NCI-H146 (cell line): ENCODE measurements at regions not wholly inside any gene's neighbourhood (a gene's known extent, or its start where the extent isn't known, plus 50 kb on each side); places are given as distances from the start of the nearest gene placed in this dataset.

Experiments used
- DNase-seq: peaks from one replicate; lab custom pipeline; 2025; lab: John Stamatoyannopoulos, UW

DNA sequence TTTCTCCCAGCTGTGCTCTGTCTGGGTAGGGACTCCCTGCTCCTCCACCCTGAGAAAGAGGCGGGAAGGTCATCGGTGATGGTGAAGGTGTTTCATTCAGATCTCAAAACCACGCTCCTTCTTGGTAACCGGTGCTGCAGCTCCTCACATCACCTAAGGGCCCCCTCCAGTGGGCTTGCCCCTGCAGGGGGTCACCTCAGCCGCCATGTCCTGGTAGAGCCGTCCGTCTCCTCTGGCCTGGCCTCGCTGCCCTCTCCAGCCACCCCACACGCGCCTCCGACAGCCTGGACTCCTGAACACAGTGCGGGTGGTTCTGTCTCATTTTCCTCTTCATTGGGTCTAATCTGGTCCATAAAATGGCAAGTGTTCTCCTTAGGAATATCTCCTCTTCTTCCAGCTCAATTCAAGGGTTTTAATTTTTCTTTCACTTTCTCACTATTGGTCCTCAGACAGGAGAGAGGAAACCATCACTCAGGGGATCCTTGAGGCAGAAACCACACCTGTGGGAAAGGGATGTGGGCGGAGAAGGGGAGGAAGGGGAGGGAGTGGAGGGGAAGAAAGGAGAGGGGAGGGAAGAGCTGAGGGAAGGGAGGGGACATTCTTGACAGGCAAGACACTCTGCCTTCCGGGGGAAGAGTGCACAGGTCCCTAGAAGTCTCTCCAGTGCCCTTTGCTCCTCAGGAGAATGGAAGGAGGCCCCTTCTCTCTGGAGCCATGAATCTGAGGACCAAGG lies 1338.4 kb downstream of the TBC1D22A start:
- DNase-seq = no peak

DNA sequence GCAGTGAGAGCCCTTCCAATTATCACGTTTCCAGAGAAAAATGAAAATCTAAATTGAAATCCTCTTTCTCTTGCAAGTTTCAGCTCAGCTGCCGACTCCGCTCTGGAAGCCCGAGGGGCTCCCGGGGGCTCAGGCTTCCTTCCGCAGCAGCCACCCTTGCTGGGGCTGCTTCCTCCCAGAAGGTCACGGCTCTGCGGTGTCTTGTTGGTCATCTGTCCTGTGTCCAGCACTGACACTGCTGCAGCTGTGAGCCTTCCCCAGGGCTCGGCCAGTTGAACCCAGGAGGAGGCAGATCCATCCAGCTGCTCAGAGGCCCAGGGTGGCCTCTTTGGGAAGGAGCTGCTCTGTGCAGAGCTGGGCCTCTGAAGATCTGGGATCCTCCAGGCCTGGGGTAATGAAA lies 1337.2 kb downstream of the TBC1D22A start:
- DNase-seq = no peak

DNA sequence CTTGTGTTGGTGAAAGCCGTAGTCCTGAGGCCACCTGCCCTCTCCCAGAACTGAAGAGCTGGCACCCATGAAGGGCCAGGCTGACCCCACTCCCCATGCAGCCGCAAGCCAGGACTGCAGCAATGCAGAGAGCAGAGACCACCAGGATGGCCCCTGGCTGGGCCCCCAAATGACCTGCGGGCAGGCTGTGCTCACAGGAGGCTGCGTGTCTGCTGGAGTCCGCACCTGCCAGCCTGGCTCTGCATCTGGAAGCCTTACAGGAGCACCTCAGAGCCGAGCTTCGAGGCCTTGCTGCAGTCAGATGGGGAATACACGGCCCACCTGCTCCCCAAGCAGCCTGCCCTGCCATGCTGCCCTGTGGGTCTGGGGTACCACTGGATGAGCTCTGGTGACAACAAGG lies 1336.8 kb downstream of the TBC1D22A start:
- no peak for DNase-seq

DNA sequence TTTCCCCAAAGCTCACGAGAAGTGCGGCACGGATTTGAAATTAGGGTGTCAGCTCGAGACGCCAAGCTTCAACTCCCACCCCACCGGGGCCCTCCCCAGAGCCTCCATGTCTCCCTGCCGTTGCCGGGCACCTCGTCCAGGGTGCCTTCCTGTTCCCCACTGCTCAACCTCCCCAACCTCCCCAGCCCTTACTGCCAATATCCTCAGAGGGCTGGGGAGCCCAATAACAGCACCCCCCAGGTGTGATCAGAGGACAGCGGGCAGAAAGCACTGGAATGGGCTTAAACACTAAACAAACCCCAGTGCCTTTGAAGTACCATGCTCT lies 1336.4 kb downstream of the TBC1D22A start:
- no peak for DNase-seq

DNA sequence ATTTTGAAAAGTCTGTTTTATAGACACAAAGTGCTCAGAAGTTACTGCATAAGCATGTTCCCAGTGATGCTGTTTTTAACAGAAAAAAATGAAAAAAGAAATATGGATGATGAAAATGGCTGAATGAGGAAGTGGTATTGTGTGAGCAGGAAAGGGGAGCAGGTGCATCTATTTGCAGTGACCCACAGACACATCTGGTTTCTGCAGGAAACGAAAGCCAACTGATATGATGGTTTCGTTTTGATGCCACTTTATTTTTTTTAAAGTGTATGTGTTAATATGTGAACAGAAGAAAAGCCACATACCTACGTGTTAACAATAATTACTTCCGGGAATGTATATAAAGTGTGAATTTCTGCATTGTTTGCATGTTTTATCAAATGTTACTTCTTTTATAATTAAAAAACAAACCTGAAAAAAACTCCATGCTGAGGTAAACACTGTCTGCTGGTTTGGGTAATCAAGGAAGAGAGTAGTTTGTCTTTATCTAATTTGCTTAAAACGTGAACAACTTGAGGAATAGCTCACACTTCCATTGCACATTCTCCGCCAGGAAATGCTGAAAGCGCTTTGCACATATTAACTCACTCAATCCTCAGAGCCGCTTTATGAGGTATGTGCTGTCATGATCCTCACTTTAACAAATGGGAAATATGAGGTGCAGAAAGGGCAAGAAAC lies 1335.9 kb downstream of the TBC1D22A start:
- no peak for DNase-seq

DNA sequence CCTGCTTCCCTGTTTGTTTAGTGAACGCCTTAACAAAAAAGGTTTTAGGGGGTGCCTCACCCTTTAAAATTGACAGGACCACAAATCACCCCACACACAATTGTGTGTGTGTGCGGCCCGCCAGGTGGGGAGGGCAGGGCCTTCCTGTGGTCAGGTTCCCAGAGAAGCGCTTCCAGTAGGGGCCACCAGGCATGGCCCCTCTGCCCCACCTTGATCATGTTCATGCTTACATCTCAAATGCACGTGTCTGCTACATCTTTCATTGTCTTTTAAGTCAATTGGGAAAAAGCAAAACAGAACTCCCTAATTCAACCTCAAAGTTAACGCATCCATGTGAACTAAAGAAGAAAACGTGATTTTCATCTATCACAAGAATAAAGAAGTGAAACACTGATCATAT lies 1335.3 kb downstream of the TBC1D22A start:
- no peak for DNase-seq

DNA sequence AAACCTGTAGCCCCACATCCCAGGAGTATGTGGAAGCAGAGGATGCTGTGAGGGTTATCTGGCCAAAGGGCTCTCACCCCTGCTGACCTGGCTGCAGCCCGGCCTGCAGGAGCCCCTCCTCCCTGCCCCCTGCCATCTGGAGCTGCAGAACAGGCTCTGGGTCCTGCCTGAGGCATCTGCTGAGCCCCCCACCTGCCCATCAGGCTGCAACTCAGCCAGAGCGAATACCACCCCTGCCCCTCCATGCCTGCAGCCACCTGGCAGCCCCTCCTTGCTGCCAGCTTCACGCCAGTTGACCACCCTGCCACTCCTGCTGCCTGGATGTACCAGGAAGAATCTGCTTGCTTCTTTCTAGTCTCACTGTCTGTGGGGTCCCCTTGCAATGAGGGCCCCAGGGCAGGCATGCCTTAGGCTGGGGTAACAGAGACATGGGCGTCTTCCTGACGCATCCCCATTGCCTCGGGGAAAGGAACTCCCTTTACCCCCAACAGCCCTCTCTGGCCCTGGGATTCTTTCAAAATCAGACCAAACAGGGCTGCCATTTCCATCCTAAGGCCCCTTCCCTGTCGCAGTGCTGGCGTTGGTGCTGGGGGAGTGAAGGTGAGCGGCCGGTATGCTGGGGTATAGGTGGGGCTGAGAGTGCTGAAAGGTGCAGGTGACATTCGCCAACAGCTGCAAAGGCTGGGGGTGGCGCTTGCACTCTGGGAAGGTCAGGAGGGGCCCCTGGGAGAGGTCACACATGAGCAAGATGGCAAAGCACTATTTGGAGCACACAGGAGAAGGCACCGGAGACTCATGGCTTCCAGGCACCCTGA lies 1334.6 kb downstream of the TBC1D22A start:
- DNase-seq = no peak

DNA sequence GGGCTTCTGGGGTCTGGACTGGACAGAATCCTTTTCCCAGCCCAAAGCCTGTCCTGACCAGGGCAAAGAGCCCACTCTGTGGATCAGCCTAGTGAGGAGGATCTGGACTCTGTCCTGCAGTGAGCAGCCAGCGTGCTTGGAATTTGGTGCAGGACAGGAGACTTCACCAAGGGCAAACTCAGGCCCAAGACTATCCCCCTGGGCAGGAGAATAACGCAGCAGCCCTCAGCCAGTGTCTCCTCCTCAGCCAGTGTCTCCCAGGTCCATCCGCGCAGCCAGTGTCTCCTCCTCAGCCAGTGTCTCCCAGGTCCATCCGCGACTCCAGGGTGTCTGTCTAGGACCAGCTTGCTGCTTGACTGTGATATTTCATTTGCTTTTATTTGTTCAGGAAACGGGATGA lies 1334.0 kb downstream of the TBC1D22A start:
- no peak for DNase-seq

DNA sequence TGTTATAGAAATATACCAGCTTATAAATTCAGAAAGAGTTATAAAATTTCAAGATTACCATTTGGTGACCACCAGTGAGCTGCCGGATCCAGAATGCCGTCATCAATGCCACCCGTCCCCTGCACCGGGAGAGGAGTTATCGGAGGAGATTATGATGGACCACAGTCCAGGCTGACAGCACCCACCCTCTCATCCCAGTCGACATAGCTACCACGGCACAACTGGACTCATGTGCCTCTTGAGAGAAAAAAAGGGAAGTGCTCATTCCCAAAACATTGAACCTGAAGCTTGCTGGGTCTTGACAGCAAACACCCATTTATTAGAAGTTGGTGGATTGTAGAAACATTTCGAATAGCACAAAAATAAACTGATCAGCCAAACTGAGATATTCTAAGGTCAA lies 1331.5 kb downstream of the TBC1D22A start:
- no peak for DNase-seq

DNA sequence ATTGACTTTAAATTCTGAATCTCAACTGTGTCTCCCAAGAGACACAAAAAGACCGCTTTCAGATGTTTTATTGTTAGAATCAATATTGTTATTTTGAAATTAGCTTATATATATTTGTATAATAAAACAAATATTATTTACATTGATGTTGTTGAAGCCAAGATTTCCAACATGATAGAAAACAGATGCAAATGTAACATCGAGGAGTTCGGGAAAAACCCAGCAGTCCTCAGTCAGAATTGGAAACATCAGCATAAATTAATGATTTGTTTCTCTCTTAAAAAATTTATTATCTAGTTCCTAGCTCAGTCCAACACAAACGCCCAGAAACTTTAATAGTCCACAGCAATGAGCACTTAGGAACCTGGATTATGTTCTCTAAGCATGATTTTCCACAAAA lies 1330.4 kb downstream of the TBC1D22A start:
- DNase-seq = no peak

DNA sequence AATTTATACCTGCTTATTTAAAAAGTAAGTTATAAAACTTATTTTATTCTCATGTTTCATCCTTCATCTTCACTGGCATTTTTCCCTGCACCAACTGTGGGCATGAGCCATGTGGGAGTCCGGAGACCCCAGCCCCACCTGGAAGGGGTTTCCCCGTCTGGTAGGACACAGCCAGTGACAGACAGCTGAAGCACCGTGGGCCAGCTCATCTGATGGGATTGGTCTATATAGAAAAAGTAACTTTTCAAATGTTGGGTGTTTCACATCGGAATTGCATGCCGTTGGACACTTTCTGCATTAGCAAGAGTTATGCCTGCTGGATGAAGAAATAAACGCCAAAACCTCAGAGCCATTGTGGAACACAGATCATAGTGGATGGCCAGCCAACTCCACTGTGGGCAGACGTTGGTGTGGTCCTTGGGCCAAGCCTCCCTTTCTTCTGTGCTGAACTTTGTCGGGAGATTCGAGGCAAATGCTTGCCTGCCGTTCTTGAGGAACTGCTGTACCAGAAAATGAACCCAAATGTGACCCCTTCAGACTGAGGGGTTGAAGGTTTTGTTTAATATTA lies 1329.3 kb downstream of the TBC1D22A start:
- no peak for DNase-seq

DNA sequence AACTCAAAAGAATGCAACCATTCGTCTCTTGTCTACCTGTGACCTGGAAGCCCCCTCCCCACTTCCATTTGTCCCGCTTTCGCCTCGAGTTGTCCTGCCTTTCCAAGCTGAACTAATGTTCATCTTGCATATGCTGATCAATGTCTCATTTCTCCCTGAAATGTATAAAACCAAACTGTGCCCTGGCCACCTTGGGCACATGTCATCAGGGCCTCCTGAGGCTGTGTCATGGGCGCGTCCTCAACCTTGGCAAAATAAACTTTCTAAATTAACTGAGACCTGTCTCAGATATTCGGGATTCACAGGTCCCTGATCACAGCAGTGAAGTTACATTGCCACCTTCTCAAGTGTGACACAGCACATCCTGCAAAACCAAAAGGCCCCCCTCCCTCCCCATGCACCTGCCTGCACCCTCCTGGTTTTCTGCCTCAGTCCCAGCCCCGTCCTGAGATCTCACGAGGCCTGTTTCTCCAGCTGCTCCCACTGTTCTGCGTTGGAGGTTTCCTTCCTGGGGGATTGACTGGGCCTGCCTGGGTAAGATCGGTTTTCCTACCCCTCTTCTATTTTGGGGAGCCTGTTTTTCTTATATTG lies 1328.7 kb downstream of the TBC1D22A start:
- no peak for DNase-seq

DNA sequence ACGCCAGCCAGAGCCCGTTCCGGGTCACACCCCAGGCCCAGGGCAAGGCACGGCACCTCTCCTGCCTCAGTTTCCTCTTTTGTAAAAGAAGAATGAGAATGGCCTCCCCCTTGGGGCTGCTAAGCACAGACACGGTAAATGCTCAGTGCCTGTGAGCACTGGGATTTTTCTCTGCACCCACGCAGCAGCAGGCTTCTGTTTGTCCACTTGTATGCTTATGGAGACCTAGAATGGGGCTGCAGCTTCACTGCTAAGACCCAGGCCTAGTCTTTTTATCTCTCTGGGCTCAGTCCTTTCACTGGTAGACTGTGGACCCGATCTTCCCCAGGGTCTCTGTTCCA lies 1327.9 kb downstream of the TBC1D22A start:
- no peak for DNase-seq

DNA sequence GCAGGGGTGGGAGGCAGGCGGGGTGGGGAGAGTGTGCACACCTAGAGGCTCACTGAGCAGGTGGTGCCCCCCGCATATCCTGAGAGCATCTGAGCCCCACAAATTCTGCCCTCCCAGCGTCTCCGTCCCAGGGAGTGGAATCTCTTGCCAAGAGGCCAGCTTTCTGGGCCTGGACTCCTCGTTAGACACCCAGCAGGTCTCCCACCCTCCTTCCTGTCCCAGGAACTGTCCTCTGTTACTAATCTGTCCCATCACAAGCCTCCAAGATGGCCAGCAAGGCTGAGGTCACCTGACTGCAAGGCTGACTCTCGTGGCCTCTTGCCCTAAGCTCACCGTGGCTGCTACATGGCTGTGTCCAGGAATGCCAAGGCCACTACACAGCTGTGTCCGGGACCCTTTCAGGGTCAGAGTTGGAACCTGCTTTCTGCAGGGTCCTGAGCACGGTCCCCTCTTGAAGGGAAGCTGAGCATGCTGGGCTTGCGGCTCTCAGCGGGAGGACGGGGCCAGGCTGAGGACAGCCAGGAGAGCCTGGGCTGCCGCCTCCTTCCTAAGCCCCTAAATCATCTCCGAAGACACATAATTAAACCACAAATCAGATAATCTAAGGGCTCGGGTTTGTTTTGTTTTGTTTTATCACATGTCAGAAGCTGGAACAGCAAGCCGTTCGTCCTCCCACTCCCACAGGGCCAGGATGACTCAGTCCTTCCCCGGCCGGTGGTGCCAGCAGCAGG lies 1327.3 kb downstream of the TBC1D22A start:
- no peak for DNase-seq

DNA sequence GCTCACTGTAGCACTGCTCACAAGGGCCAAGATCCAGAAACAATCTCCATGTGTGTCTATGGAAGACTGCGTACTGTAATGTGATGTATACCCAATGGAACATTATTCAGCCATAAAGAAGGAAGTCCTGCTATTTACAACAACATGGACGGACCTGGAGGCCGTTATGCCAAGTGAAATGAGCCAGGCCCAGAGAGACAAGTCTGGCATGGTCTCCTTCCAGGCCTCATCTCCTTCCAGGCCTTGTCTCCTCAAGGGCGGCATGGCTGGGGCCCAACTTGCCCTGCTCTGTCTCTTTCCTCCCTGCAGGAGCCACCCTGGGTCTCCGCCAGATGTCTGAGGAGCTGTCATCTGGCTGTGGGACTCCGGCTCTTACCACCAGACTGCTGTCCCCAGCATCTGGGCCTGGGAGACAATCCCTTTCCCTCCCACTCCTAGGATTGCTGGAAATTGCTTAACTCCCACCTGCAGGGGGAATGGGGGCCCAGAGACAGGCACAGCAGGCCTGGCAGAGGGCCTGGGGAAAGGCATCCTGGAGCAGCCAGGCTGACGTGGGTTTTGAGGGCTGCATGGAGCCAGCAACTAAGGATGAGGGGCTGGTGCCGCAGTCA lies 1326.6 kb downstream of the TBC1D22A start:
- DNase-seq = no peak

DNA sequence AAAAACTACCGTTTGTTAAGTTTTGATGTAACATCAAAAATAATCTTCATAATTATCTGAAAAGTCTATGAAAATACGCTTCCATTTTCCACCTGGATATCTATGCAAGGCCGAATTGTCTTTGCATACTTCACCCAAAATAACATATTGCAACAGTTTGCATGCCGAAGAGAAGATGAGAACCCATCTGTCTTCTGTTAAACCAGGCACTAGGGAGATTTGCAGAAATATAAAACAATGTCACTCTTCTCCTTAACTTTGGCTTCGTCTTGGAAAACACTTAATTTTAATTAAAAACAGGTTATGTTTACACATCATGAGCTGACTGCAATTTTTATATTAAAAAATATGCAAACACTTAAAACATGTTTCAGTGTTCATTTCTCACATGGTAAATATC lies 1325.8 kb downstream of the TBC1D22A start:
- no peak for DNase-seq

DNA sequence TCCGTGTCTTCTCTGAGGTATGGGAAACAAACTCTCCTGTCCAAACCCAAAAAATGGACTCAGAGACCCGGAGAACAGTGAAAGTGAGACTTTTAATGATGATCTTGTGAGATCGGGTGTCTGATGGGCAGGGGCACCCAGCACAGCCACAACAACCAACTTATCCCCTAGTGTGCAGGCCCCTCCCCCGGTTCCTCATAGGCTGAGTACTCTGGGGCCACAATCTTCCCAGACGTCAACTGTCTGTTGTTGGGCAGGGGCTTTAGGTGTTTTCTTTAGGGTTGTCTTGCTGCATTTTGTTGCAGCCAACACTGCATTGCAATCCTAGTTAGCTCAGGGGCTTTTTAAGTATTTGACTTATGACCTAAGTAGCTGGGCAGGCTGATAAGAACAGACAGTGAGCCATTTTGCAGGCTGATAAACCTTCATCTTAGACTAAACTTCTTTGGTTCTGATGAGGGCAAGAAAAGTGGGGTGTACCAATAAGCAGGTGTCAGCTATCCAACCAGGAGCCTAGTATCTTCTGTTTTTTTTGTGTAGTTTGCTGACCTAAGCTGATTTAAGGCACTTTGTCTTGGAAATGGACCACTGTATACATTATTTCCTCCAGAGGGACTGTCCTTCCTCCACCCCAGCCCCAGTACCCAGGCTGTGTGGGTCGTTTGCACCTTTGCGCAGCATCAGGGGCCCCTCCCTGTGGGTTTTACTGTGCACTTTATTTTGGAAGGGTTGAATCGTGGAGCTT lies 1323.6 kb downstream of the TBC1D22A start:
- no peak for DNase-seq

DNA sequence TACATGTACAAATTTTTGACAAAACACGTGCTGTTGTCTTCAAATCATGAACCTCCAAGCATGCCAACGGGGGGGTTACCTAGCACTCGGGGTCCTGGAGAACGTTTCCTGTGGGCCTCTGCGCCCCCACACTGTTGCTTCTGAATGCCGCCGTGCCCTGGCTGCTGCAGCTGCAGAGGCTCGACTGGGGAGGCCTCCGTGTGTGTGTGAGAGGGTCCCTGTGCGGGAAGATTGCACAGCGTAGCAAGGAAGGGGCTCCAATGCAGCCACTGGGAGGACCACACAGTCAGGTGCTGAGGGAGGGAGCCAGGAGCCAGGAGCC lies 1322.2 kb downstream of the TBC1D22A start:
- DNase-seq = no peak

DNA sequence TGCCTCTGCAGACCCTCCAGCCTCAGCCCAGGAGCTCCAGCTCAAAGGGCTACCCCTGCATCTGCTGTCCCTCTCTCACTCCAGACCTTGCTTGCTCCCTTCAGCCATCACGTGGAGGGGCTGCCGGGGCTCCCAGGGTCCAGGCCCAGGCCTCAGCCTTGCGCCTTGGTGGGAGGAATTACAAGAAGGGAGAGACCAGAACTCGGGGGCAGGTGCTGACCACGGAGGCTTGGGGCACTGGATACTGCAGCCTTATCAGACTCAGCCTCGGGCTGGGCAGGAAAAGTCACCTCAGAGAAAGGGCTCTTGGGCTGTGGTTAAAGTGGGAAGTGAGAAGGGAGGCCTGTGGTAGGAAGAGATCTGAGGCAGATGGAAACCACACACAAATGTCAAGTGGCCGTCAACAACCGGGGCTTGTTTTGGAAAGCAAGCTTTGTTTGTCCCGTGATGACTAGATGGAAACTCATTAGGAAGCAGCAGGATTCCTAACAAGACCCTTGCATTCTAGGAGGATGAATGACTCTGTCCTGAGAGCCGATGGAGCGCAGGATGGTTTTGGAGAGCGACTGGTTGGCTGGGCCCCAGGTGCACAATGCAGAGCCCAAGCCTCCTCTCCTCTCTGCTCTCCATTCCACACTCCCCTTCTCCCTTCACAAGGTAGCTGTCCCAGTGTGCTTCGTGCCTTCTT lies 1321.7 kb downstream of the TBC1D22A start:
- DNase-seq = no peak

DNA sequence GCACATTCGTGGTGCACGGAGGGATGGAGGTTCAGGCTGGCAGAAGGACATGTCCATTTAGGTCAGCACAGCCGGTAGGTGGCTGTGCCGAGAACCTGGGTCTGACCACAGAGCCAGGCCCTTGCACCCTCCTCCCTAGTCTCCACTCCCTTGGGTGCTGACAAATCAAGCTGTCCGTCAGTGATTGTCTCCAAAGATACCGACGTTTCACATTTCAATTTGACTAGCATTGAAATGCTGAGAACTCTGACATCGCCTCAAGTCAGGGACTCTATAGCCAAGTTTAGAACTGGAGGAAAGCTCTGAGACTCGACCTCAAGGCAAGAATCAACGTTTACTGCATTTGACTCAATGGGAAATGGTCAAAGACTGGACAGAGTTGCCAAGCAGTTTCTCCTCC lies 1321.1 kb downstream of the TBC1D22A start:
- DNase-seq = no peak
